Neural cell (in vitro differentiated cells): ENCODE measurements at regions not wholly inside any gene's neighbourhood (a gene's known extent, or its start where the extent isn't known, plus 50 kb on each side); places are given as distances from the start of the nearest gene placed in this dataset.

Source experiments
- H2AFZ ChIP-seq: fragments of 200-600, 300-800 bp; sonication (generic), shearing (Covaris generic); 2 replicates; pipeline ENCODE4 v1.6.0; 2014; ENCODE audit warnings: low read depth, mild to moderate bottlenecking, antibody characterized with exemption, low read length, moderate library complexity
- H3F3A ChIP-seq: fragments of 200-600 bp; shearing (Covaris generic); 2 replicates; pipeline ENCODE4 v1.6.1; 2016; ENCODE audit warnings: mild to moderate bottlenecking, moderate library complexity, mixed read lengths, antibody characterized with exemption, low read length; ENCODE audit not compliant: insufficient read depth, poor library complexity, severe bottlenecking
- H3K27ac ChIP-seq: fragments of 200-600, 300-800 bp; sonication (generic), shearing (Covaris generic); 2 replicates; pipeline ENCODE4 v1.5.1; 2014; ENCODE audit warnings: mild to moderate bottlenecking, low read length, moderate library complexity
- H3K27me3 ChIP-seq: fragments of 300-800, 200-600 bp; sonication (generic), shearing (Covaris generic); 2 replicates; pipeline ENCODE4 v1.6.0; 2014; ENCODE audit warnings: mild to moderate bottlenecking, low read depth, low read length, moderate library complexity; ENCODE audit not compliant: insufficient read depth
- H3K36me3 ChIP-seq: fragments of 300-800, 200-600 bp; sonication (generic), shearing (Covaris generic); 2 replicates; pipeline ENCODE4 v1.5.1; 2014; ENCODE audit warnings: mild to moderate bottlenecking, antibody characterized with exemption, low read length, moderate library complexity; ENCODE audit not compliant: insufficient read depth
- H3K4me2 ChIP-seq: fragments of 300-800, 200-600 bp; sonication (generic), shearing (Covaris generic); 2 replicates; pipeline ENCODE4 v1.6.0; 2014; ENCODE audit warnings: mild to moderate bottlenecking, low read length
- H3K4me3 ChIP-seq: fragments of 300-800, 200-600 bp; sonication (generic), shearing (Covaris generic); 2 replicates; pipeline ENCODE4 v1.5.1; 2014; ENCODE audit warnings: mild to moderate bottlenecking, low read length, moderate library complexity
- H3K79me2 ChIP-seq: fragments of 200-600 bp; shearing (Covaris generic); replicated peaks from 2 replicates; pipeline ENCODE4 v1.6.0; 2014; ENCODE audit warnings: mild to moderate bottlenecking, low read length, moderate library complexity; ENCODE audit not compliant: insufficient read depth
- H3K9ac ChIP-seq: fragments of 300-800, 200-600 bp; sonication (generic), shearing (Covaris generic); 2 replicates; pipeline ENCODE4 v1.6.1; 2016; ENCODE audit warnings: mild to moderate bottlenecking, low read length, mixed read lengths
- H3K9me2 ChIP-seq: fragments of 200-600 bp; shearing (Covaris generic); 2 replicates; pipeline ENCODE4 v1.6.1; 2016; ENCODE audit warnings: mild to moderate bottlenecking, low read length, mixed read lengths; ENCODE audit not compliant: insufficient read depth
- H3K9me3 ChIP-seq: fragments of 200-600, 300-800 bp; sonication (generic), shearing (Covaris generic); 2 replicates; pipeline ENCODE4 v1.6.1; 2016; ENCODE audit warnings: mild to moderate bottlenecking, mixed run types, low read length, moderate library complexity, mixed read lengths
- H4K20me1 ChIP-seq: fragments of 200-600 bp; shearing (Covaris generic); 2 replicates; pipeline ENCODE4 v1.6.1; 2016; ENCODE audit warnings: mild to moderate bottlenecking, mixed run types; ENCODE audit not compliant: insufficient read depth
- CTCF ChIP-seq: fragments of 450-650 bp; IDR thresholded peaks from 2 replicates; pipeline ENCODE4 v1.5.1; 2014; ENCODE audit warnings: antibody characterized with exemption, mild to moderate bottlenecking, moderate library complexity; ENCODE audit not compliant: poor library complexity, severe bottlenecking
- EP300 ChIP-seq: fragments of 450-650 bp; conservative IDR thresholded peaks from 2 replicates; pipeline ENCODE4 v1.6.1; 2014; ENCODE audit warnings: antibody characterized with exemption, mild to moderate bottlenecking, moderate library complexity; ENCODE audit not compliant: poor library complexity, severe bottlenecking
- EZH2 ChIP-seq: fragments of 200-600, 300-800 bp; shearing (Covaris generic), sonication (generic); IDR thresholded peaks from 2 replicates; pipeline ENCODE4 v1.6.1; 2014; ENCODE audit warnings: antibody characterized with exemption, low read length, borderline replicate concordance, mild to moderate bottlenecking; ENCODE audit not compliant: insufficient read depth, poor library complexity, severe bottlenecking
- MXI1 ChIP-seq: fragments of 450-650 bp; conservative IDR thresholded peaks from 2 replicates; pipeline ENCODE4 v1.6.1; 2014; ENCODE audit warnings: antibody characterized with exemption, mild to moderate bottlenecking; ENCODE audit not compliant: poor library complexity, severe bottlenecking
- POLR2AphosphoS5 ChIP-seq: IDR thresholded peaks from 2 replicates; pipeline ENCODE4 v1.6.1; 2012
- RAD21 ChIP-seq: fragments of 450-650 bp; conservative IDR thresholded peaks from 2 replicates; pipeline ENCODE4 v1.6.1; 2014; ENCODE audit warnings: antibody characterized with exemption, mild to moderate bottlenecking, moderate library complexity
- REST ChIP-seq: IDR thresholded peaks from 2 replicates; pipeline ENCODE4 v1.6.1; 2012; ENCODE audit warnings: borderline replicate concordance
- SMC3 ChIP-seq: fragments of 450-650 bp; conservative IDR thresholded peaks from 2 replicates; pipeline ENCODE4 v1.6.1; 2014; ENCODE audit warnings: antibody characterized with exemption, mild to moderate bottlenecking, moderate library complexity; ENCODE audit not compliant: poor library complexity
- TAF1 ChIP-seq: IDR thresholded peaks from 2 replicates; pipeline ENCODE4 v1.6.1; 2012; ENCODE audit warnings: low read depth

DNA sequence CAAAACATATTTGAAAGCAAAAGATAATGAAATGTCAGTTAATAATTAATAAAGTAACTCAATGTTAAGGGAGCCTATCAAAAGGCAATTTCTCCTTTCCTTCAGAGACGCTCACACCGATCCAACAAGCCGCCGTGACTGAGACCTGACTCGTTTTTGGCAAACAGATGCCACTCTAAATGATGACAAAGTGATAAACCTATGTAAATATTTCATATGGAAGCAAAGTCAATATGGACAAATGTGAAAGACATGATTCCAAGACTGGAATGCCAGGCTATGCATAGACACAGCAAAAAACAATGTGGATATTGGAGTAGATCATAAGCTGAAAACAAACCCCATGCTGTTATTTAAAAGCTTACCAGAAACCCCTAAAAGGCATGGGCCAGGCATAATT lies 137.2 kb upstream of the SUCLG2 start:
- no peaks in the 10 kb centered on the region for H4K20me1 ChIP-seq

GRCh38 chr3:67790043-67790442 lies 135.6 kb upstream of the SUCLG2 start:
- H3K36me3 ChIP-seq, result no peaks in the 10 kb centered on the region
- no peaks in the 10 kb centered on the region for H3K79me2 ChIP-seq
- TF ChIP-seq RAD21 (peak; percentile 39), SMC3 (peak; percentile 27), CTCF (peak; percentile 39), REST (no peak)
- H3F3A ChIP-seq, result no peaks in the 10 kb centered on the region
- H3K9me3 ChIP-seq, result no peaks in the 10 kb centered on the region
- H3K9ac ChIP-seq, result no peak overlapping the region
- H4K20me1 ChIP-seq, result no peaks in the 10 kb centered on the region
- no peak overlapping the region for H3K4me3 ChIP-seq
- H3K9me2 ChIP-seq, result no peaks in the 10 kb centered on the region
- H3K4me2 ChIP-seq, result no peak overlapping the region
- H3K27ac ChIP-seq, result no peak overlapping the region
- no peak overlapping the region for H2AFZ ChIP-seq
- no peaks in the 10 kb centered on the region for H3K27me3 ChIP-seq

More for the DNA sequence above, 137.2 kb upstream of the SUCLG2 start:
- Histone ChIP-seq H2AFZ (no peak overlapping the region), H3K27me3 (no peaks in the 10 kb centered on the region), H3K36me3 (no peaks in the 10 kb centered on the region), H3K4me3 (no peak overlapping the region), H3F3A (no peaks in the 10 kb centered on the region), H3K27ac (no peak overlapping the region), H3K9me3 (no peaks in the 10 kb centered on the region), H3K9ac (no peak overlapping the region), H3K4me2 (no peak overlapping the region), H3K79me2 (no peaks in the 10 kb centered on the region), H3K9me2 (no peaks in the 10 kb centered on the region)
- TF ChIP-seq CTCF, result no peak
- TF ChIP-seq MXI1, result no peak
- TF ChIP-seq SMC3, result no peak
- no peak for TF ChIP-seq RAD21
- no peak for TF ChIP-seq TAF1
- no peak for TF ChIP-seq EP300
- no peak for TF ChIP-seq REST
- TF ChIP-seq EZH2, result no peak
- no peak for TF ChIP-seq POLR2AphosphoS5
